Stimulated activated naive CD8-positive, alpha-beta T cell treated with anti-CD3 and anti-CD28 coated beads, Interleukin-15, amount 100 ng/mL, for 72 hours (primary cell): ENCODE measurements at regions not wholly inside any gene's neighbourhood (a gene's known extent, or its start where the extent isn't known, plus 50 kb on each side); places are given as distances from the start of the nearest gene placed in this dataset.

Experiments
- ATAC-seq: fragments of 150-1000 bp; cut with Tn5 transposase; 2 replicates; pipeline ENCODE4 v1.10.0; 2021; ENCODE audit warnings: mild to moderate bottlenecking, moderate library complexity
- DNase-seq, 2 donors: peaks; one replicate each; pipeline ENCODE4 v3.0.0; 2021 to 2022
- H3K27ac Mint-ChIP-seq, 2 donors: one replicate each; pipeline ENCODE4 v1.8.0; 2022; ENCODE audit warnings: mild to moderate bottlenecking in 2 of 2, mixed read lengths in 2 of 2, moderate library complexity in 2 of 2
- H3K27me3 Mint-ChIP-seq: one replicate; pipeline ENCODE4 v1.8.0; 2022; ENCODE audit warnings: mixed read lengths
- H3K4me1 Mint-ChIP-seq: one replicate; pipeline ENCODE4 v1.8.0; 2022; ENCODE audit warnings: mild to moderate bottlenecking, mixed read lengths
- H3K4me3 Mint-ChIP-seq, 2 donors: one replicate each; pipeline ENCODE4 v1.8.0; 2022; ENCODE audit warnings: mild to moderate bottlenecking in 2 of 2, mixed read lengths in 2 of 2, moderate library complexity in 1 of 2
- H3K9me3 Mint-ChIP-seq, 2 donors: one replicate each; pipeline ENCODE4 v1.8.0; 2022; ENCODE audit warnings: mixed read lengths in 2 of 2

GRCh38 chr15:70269311-70269911, 171.7 kb upstream of the TLE3 start:
- ATAC-seq = no peak
- Mint-ChIP-seq H3K27ac (peak overlapping the region in 1 of 2 donors; percentile 2), H3K4me3 (no peak overlapping the region), H3K27me3 (peaks cover 58% of the 10 kb centered on the region), H3K4me1 (peaks cover 75% of the 10 kb centered on the region), H3K9me3 (no peaks in the 10 kb centered on the region)
- DNase-seq = no peak

- DNase-seq = no peak
- peaks cover 78% of the 10 kb centered on the region for H3K4me1 Mint-ChIP-seq
- peak overlapping the region in 1 of 2 donors; percentile 18 for H3K4me3 Mint-ChIP-seq
- ATAC-seq = peak; percentile 21
- peaks cover 58% of the 10 kb centered on the region for H3K27me3 Mint-ChIP-seq
- H3K9me3 Mint-ChIP-seq = no peaks in the 10 kb centered on the region
- H3K27ac Mint-ChIP-seq = no peak overlapping the region
Observed at GRCh38 chr15:70268698-70269251, 171.1 kb upstream of the TLE3 start.

GRCh38 chr15:70267879-70268278, 170.2 kb upstream of the TLE3 start:
- Mint-ChIP-seq H3K4me1 (peaks cover 77% of the 10 kb centered on the region), H3K27me3 (peaks cover 58% of the 10 kb centered on the region), H3K4me3 (no peak overlapping the region), H3K9me3 (no peaks in the 10 kb centered on the region), H3K27ac (no peak overlapping the region)
- DNase-seq (no peak), ATAC-seq (no peak)

DNA sequence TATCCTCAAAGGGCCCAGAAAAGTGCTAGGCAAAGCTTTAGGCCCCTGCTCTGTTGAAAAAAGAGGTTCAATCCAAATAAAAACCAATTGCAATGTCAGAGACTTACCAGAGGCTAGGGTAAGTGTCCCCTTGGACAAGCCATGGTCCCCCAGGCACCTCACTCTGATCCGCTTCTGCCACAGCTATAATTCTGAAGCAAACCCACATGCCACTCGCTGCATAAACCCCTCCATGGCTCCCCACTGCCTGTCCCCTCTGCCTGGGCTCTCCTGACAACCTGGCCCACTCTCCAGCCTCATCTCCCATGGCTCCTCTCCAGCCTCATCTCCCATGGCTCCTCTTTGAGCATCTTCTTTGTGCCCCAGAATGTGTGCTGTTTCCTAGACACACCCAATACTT, 169.6 kb upstream of the TLE3 start:
- ATAC-seq = no peak
- Mint-ChIP-seq H3K9me3 (no peaks in the 10 kb centered on the region), H3K27ac (no peak overlapping the region), H3K4me1 (peaks cover 80% of the 10 kb centered on the region), H3K4me3 (no peak overlapping the region), H3K27me3 (peaks cover 54% of the 10 kb centered on the region)
- no peak for DNase-seq

DNA sequence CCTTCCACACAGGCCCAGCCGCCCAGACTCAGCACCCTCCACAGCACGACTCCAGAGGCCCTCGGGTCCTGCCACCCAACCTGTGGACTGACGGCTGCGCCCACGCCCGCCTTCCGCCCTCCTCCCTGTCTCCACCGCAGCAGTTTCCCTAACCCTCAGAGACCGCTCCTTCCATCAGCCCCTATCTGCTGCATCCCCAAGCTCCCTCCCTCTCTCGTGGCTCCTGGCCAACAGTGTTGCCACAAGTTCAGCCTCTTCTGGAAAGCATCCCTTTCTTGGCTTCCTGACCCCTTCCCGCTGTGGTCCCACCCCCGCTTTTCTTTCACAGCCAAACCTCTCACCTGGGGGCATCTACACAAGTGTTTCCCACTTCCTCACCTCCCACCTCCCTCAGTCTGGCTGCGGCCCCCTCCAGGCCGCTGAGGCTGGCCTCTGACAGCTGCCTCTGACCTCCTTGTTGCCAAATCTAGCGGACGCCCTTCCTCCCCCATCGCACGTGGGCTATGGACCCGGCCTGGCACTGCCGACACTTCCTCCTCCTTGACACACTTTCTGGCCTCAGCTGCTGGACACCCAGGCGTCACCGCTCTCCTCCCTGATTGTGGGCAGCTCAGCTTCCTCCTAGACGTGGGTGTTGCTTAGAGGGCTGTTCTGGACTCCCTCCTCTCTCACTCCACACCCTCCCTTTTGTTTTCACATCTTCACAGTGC, 168.8 kb upstream of the TLE3 start:
- no peak for DNase-seq
- Mint-ChIP-seq H3K27ac (peak overlapping the region; percentile 60 to 81), H3K27me3 (peaks cover 54% of the 10 kb centered on the region), H3K4me1 (peaks cover 82% of the 10 kb centered on the region), H3K4me3 (peak overlapping the region; percentile 18 to 53), H3K9me3 (no peaks in the 10 kb centered on the region)
- peak; percentile 57 for ATAC-seq

- Mint-ChIP-seq H3K27ac (no peak overlapping the region), H3K4me3 (peak overlapping the region; percentile 18 to 53), H3K27me3 (peaks cover 51% of the 10 kb centered on the region), H3K4me1 (peaks cover 80% of the 10 kb centered on the region), H3K9me3 (no peaks in the 10 kb centered on the region)
- ATAC-seq (peak; percentile 10), DNase-seq (no peak)
Observed at GRCh38 chr15:70265986-70266385, 168.3 kb upstream of the TLE3 start.

- peaks cover 85% of the 10 kb centered on the region for H3K4me1 Mint-ChIP-seq
- no peaks in the 10 kb centered on the region for H3K9me3 Mint-ChIP-seq
- no peak overlapping the region for H3K27ac Mint-ChIP-seq
- DNase-seq (no peak), ATAC-seq (no peak)
- H3K27me3 Mint-ChIP-seq = peaks cover 54% of the 10 kb centered on the region
- H3K4me3 Mint-ChIP-seq = peak overlapping the region in 1 of 2 donors; percentile 53
Observed at GRCh38 chr15:70265466-70265978, 167.8 kb upstream of the TLE3 start.

DNA sequence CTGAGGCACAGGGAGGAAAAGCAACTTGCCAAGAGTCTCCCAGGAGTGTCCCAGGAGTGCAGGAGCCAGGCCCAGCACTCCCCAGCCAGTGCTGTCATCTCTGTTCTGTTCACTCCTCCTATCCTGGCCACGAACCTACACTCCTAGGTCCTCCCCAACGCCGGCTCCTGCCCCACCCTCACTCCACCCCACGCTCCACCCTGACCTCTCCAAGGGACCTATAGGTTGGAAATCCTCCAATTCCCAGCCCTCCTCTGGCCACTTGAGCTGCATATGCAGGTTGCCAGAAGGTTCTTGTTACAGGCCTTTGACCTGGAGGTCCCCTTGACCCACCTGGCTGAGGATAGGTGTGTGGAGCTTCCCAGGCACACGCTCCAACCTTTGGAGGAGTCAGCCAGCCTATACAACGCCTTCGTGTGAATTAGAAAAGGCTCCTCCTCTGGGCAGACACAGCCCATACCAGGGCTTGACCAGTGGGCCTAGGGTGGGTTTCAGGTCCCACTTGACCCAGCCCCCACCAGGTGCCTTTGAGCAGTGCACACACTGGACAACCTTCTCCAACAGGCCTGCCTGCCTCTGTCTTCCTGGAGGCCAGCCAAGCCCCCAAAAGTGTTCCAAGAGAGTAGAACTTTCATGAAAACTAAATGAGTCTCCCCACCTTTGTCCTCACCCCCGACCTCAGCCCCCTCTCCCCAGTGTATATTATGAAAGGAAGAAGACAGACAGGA, 167.2 kb upstream of the TLE3 start:
- Mint-ChIP-seq H3K4me3 (no peak overlapping the region), H3K9me3 (no peaks in the 10 kb centered on the region), H3K27me3 (peaks cover 53% of the 10 kb centered on the region), H3K4me1 (peaks cover 86% of the 10 kb centered on the region), H3K27ac (no peak overlapping the region)
- ATAC-seq (no peak), DNase-seq (no peak)

- ATAC-seq (no peak), DNase-seq (no peak)
- peaks cover 46% of the 10 kb centered on the region for H3K27me3 Mint-ChIP-seq
- H3K9me3 Mint-ChIP-seq = no peaks in the 10 kb centered on the region
- no peak overlapping the region for H3K27ac Mint-ChIP-seq
- H3K4me1 Mint-ChIP-seq = peaks cover 89% of the 10 kb centered on the region
- H3K4me3 Mint-ChIP-seq = no peak overlapping the region
Observed at GRCh38 chr15:70264014-70264582, 166.4 kb upstream of the TLE3 start.

GRCh38 chr15:70262591-70263274, 165.0 kb upstream of the TLE3 start:
- no peak overlapping the region for H3K27ac Mint-ChIP-seq
- ATAC-seq = no peak
- peaks cover 90% of the 10 kb centered on the region for H3K4me1 Mint-ChIP-seq

GRCh38 chr15:70262171-70262570, 164.5 kb upstream of the TLE3 start:
- no peak for ATAC-seq
- H3K9me3 Mint-ChIP-seq = no peaks in the 10 kb centered on the region
- no peak overlapping the region for H3K4me3 Mint-ChIP-seq
- peaks cover 27% of the 10 kb centered on the region for H3K27me3 Mint-ChIP-seq
- H3K27ac Mint-ChIP-seq = peak overlapping the region in 1 of 2 donors; percentile 42
- no peak for DNase-seq
- peaks cover 90% of the 10 kb centered on the region for H3K4me1 Mint-ChIP-seq

More at GRCh38 chr15:70262591-70263274, 165.0 kb upstream of the TLE3 start:
- H3K4me3 Mint-ChIP-seq = no peak overlapping the region
- H3K27me3 Mint-ChIP-seq = peaks cover 33% of the 10 kb centered on the region
- DNase-seq = no peak
- H3K9me3 Mint-ChIP-seq = no peaks in the 10 kb centered on the region

DNA sequence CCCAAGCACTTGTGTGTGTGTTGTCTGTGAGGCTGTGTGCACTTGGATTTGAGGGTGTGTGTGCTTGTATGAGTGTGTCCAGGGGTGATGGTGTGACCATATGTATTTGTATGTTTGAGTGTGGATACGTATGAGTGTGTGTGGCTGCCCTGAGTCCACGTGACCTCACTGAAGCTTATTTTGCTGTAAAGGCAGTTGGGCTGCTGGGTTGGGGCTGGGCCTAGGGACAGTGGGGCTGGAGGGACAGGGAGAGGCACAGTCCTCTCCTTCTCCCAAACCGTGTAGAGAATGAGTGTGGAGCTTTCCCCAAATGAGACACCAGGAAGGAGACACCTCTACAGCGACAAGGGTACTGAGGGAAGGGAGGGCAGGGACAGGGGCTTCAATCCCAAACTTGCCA, 163.4 kb upstream of the TLE3 start:
- Mint-ChIP-seq H3K9me3 (no peaks in the 10 kb centered on the region), H3K27me3 (peaks cover 23% of the 10 kb centered on the region), H3K4me1 (peaks cover 86% of the 10 kb centered on the region), H3K4me3 (no peak overlapping the region), H3K27ac (peak overlapping the region in 1 of 2 donors; percentile 5)
- ATAC-seq = no peak
- DNase-seq = no peak

- H3K4me3 Mint-ChIP-seq = peak overlapping the region in 1 of 2 donors; percentile 48
- no peak overlapping the region for H3K27ac Mint-ChIP-seq
- no peaks in the 10 kb centered on the region for H3K9me3 Mint-ChIP-seq
- DNase-seq = no peak
- peaks cover 28% of the 10 kb centered on the region for H3K27me3 Mint-ChIP-seq
- H3K4me1 Mint-ChIP-seq = peaks cover 86% of the 10 kb centered on the region
- no peak for ATAC-seq
Observed at GRCh38 chr15:70260580-70260979, 162.9 kb upstream of the TLE3 start.

DNA sequence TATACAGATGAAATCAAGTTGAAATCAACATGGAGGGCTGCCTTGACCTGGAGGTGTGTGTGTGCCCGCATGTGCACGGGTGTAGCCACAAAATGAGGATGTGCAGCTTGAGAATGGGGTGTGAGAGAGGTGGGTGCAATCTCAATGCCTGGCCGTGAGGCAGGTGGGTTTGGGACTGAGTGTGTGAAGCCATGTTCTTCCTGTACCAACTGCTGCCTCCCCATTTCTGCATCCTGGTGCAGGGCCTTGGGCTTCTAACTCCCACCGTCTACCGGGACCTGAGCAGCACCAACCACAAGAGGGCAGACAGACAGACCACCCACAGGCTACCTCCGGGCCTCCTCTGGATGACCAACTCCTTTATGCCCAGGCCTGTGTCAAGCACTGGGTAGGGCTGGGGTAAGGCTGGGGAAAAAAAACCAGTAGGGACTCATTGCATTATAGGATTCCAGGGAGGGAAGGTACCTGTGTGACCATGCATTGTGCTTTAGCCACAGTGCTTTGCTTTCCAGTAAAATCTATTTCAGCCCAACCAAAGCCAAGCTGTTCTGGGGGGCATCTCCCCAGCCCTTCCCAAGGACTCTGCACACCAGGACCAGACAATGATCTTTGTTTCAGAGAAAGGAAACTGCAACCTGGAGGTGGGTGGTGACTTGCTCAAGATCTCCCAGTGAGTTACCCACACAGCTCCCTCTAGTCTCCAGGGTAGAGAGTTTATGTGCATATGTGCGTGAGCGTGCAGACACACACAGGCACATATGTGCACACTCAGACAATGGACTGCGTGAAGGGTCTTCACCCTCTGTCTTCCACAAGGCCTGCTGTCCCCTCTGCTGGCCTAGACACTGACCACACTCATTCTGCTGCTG, 162.2 kb upstream of the TLE3 start:
- peaks cover 32% of the 10 kb centered on the region for H3K27me3 Mint-ChIP-seq
- DNase-seq (no peak), ATAC-seq (peak; percentile 32)
- H3K4me3 Mint-ChIP-seq = peak overlapping the region; percentile 20 to 48
- H3K4me1 Mint-ChIP-seq = peaks cover 82% of the 10 kb centered on the region
- no peaks in the 10 kb centered on the region for H3K9me3 Mint-ChIP-seq
- peak overlapping the region in 1 of 2 donors; percentile 23 for H3K27ac Mint-ChIP-seq
